ENCODE measurements at regions not wholly inside any gene's neighbourhood (a gene's known extent, or its start where the extent isn't known, plus 50 kb on each side); places are given as distances from the start of the nearest gene placed in this dataset.
A peak's percentile ranks its signal among the peaks of the same experiment; 100 is the strongest.

DNA sequence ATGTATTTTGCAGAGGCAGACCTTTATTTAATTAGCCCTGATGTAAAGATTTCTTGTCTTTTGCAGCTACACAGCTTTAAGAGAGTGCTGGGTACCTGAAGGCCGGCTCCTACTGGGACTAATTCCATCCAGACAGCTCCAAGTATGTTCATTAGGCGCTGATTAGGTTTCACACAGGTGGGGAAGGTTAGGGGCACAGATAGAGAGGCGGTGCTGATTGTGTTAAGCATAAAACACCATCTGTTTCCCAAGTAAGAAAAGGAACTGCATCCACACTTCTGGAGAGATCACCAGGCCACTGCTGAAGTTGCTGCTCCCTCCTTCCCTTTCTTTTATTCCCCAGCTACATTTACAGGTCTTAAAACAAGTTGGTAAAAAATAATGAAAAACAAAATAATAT lies 349.5 kb downstream of the ZIC3 start:
- Histone ChIP-seq H4K8ac (ENCODE audit: low read depth, low read length) (no peak overlapping the region), H3K4me2 (ENCODE audit: insufficient read depth, low read length, poor library complexity, severe bottlenecking) (no peak overlapping the region), H4K91ac (ENCODE audit: low read depth, low read length, poor library complexity) (no peak overlapping the region), H2BK120ac (ENCODE audit: low read depth, low read length) (no peak overlapping the region), H2BK12ac (ENCODE audit: low read length) (no peak overlapping the region), H2BK15ac (ENCODE audit: low read length) (no peak overlapping the region), H3K18ac (ENCODE audit: low read length) (no peak overlapping the region), H3K14ac (ENCODE audit: low read length) (no peak overlapping the region), H2AK5ac (ENCODE audit: low read depth, low read length) (no peak overlapping the region), H2BK5ac (ENCODE audit: low read length) (no peak overlapping the region), H3K36me3 (replicated peaks in 1 of 2; ENCODE audit: control insufficient read depth in 2 of 2, insufficient read depth in 2 of 2, low read length in 2 of 2) (no peaks in the 10 kb centered on the region), H3K9me3 (replicated peaks in 1 of 2; ENCODE audit: control insufficient read depth in 2 of 2, insufficient read depth in 1 of 2, low read depth in 1 of 2, low read length in 2 of 2) (peaks cover 0 to under 1% of the 10 kb centered on the region in 2 donors), H3K4ac (ENCODE audit: low read length) (no peak overlapping the region), H3K79me1 (ENCODE audit: low read depth, low read length) (no peaks in the 10 kb centered on the region), H3K4me1 (ENCODE audit: control insufficient read depth in 2 of 2, insufficient read depth in 1 of 2, low read depth in 1 of 2, low read length in 2 of 2) (peaks cover 0 to 4% of the 10 kb centered on the region in 2 donors), H2AFZ (ENCODE audit: low read length) (no peak overlapping the region), H3K27ac (replicated peaks; ENCODE audit: low read length) (no peak overlapping the region), H3K27me3 (ENCODE audit: control insufficient read depth in 3 of 3, insufficient read depth in 3 of 3, low read depth in 1 of 3, low read length in 3 of 3) (no peaks in the 10 kb centered on the region), H3K4me3 (ENCODE audit: low read length in 2 of 2) (no peak overlapping the region), H3K9ac (ENCODE audit: low read depth, low read length, poor library complexity) (no peak overlapping the region), H3K23ac (ENCODE audit: low read depth, low read length, poor library complexity) (no peak overlapping the region)
- WGBS, 2 donors (ENCODE audit: extremely low coverage in 2 of 2, insufficient read length in 2 of 2, insufficient replicate concordance in 1 of 2), result no CpG with 5 or more reads among the region's 3 CpGs
- DNase-seq (ENCODE audit: low spot score), result no peak

DNA sequence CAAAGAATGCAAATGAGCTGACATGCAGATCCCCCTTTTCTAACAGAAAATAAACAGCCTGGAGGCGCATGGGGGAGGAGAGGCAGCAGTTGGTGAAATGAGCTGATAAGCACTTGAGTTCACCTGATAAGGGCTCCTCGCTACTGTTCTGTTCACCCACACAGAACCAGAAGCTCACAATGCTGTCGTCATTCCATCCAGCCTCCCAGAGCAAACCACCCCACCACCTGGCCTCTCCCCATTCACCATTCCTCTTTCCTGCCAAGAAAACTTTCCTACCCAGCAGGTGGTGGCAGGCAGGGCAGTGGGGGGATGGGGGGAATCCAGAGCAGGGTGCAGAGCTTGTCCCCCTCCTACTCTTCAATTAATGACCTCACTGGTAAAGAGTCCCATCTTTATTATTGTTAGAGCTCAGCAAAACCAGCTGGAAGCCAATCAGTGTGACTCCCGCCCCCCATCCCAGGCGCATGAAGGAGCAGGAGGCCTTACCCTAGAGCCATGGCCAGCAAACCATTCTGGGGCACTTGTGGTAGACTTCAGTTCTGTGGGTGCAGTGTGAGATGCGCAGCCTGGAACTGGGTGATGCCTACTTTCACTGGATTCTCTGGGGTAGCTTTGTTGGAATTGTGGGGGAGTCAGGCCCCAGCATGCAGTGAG lies 350.3 kb downstream of the ZIC3 start:
- Histone ChIP-seq H2BK5ac (ENCODE audit: low read length) (no peak overlapping the region), H3K36me3 (replicated peaks in 1 of 2; ENCODE audit: control insufficient read depth in 2 of 2, insufficient read depth in 2 of 2, low read length in 2 of 2) (no peaks in the 10 kb centered on the region), H3K14ac (ENCODE audit: low read length) (no peak overlapping the region), H3K27ac (replicated peaks; ENCODE audit: low read length) (no peak overlapping the region), H4K8ac (ENCODE audit: low read depth, low read length) (no peak overlapping the region), H3K4me1 (ENCODE audit: control insufficient read depth in 2 of 2, insufficient read depth in 1 of 2, low read depth in 1 of 2, low read length in 2 of 2) (peaks cover 0 to 4% of the 10 kb centered on the region in 2 donors), H3K4me2 (ENCODE audit: insufficient read depth, low read length, poor library complexity, severe bottlenecking) (no peak overlapping the region), H3K9me3 (replicated peaks in 1 of 2; ENCODE audit: control insufficient read depth in 2 of 2, insufficient read depth in 1 of 2, low read depth in 1 of 2, low read length in 2 of 2) (no peaks in the 10 kb centered on the region), H4K91ac (ENCODE audit: low read depth, low read length, poor library complexity) (no peak overlapping the region), H3K9ac (ENCODE audit: low read depth, low read length, poor library complexity) (no peak overlapping the region), H3K4me3 (ENCODE audit: low read length in 2 of 2) (no peak overlapping the region), H3K23ac (ENCODE audit: low read depth, low read length, poor library complexity) (no peak overlapping the region), H2BK15ac (ENCODE audit: low read length) (no peak overlapping the region), H2BK12ac (ENCODE audit: low read length) (no peak overlapping the region), H2BK120ac (ENCODE audit: low read depth, low read length) (no peak overlapping the region), H3K27me3 (ENCODE audit: control insufficient read depth in 3 of 3, insufficient read depth in 3 of 3, low read depth in 1 of 3, low read length in 3 of 3) (no peaks in the 10 kb centered on the region), H2AFZ (ENCODE audit: low read length) (no peak overlapping the region), H3K18ac (ENCODE audit: low read length) (no peak overlapping the region), H2AK5ac (ENCODE audit: low read depth, low read length) (no peak overlapping the region), H3K79me1 (ENCODE audit: low read depth, low read length) (no peaks in the 10 kb centered on the region), H3K4ac (ENCODE audit: low read length) (no peak overlapping the region)
- WGBS, 2 donors (ENCODE audit: extremely low coverage in 2 of 2, insufficient read length in 2 of 2, insufficient replicate concordance in 1 of 2), result no CpG with 5 or more reads among the region's 6 CpGs
- DNase-seq (ENCODE audit: low spot score), result no peak

DNA sequence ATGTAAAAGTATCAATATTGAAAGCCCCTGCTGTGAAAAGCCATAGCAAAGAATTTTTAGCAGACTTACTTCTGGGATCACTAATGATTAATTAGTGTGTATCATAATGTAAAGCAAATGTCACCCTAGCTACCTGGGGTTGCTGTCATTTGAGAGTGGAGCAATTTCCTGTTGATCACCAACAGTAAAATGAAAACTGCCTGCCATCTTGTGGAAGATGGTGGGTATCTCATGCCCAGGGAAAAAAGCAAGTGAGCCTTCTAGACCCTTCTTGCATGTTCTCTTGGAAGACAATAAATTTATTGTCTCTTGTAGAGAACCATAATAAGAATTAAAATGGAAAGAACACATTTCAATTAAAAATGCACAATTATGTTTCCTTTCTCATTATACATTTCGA lies 360.2 kb downstream of the ZIC3 start:
- Histone ChIP-seq H3K4me2 (ENCODE audit: insufficient read depth, low read length, poor library complexity, severe bottlenecking) (no peak overlapping the region), H3K23ac (ENCODE audit: low read depth, low read length, poor library complexity) (no peak overlapping the region), H3K4ac (ENCODE audit: low read length) (no peak overlapping the region), H3K9ac (ENCODE audit: low read depth, low read length, poor library complexity) (no peak overlapping the region), H2BK15ac (ENCODE audit: low read length) (no peak overlapping the region), H2BK5ac (ENCODE audit: low read length) (no peak overlapping the region), H3K4me1 (ENCODE audit: control insufficient read depth in 2 of 2, insufficient read depth in 1 of 2, low read depth in 1 of 2, low read length in 2 of 2) (peaks cover 0 to 4% of the 10 kb centered on the region in 2 donors), H3K18ac (ENCODE audit: low read length) (no peak overlapping the region), H3K36me3 (replicated peaks in 1 of 2; ENCODE audit: control insufficient read depth in 2 of 2, insufficient read depth in 2 of 2, low read length in 2 of 2) (no peaks in the 10 kb centered on the region), H4K91ac (ENCODE audit: low read depth, low read length, poor library complexity) (no peak overlapping the region), H3K9me3 (replicated peaks in 1 of 2; ENCODE audit: control insufficient read depth in 2 of 2, insufficient read depth in 1 of 2, low read depth in 1 of 2, low read length in 2 of 2) (no peaks in the 10 kb centered on the region), H2AFZ (ENCODE audit: low read length) (no peak overlapping the region), H3K27me3 (ENCODE audit: control insufficient read depth in 3 of 3, insufficient read depth in 3 of 3, low read depth in 1 of 3, low read length in 3 of 3) (no peaks in the 10 kb centered on the region), H2AK5ac (ENCODE audit: low read depth, low read length) (no peak overlapping the region), H3K4me3 (ENCODE audit: low read length in 2 of 2) (no peak overlapping the region), H2BK12ac (ENCODE audit: low read length) (no peak overlapping the region), H4K8ac (ENCODE audit: low read depth, low read length) (no peak overlapping the region), H3K14ac (ENCODE audit: low read length) (no peak overlapping the region), H3K27ac (replicated peaks; ENCODE audit: low read length) (no peak overlapping the region), H3K79me1 (ENCODE audit: low read depth, low read length) (no peaks in the 10 kb centered on the region), H2BK120ac (ENCODE audit: low read depth, low read length) (no peak overlapping the region)
- WGBS, 2 donors (ENCODE audit: extremely low coverage in 2 of 2, insufficient read length in 2 of 2, insufficient replicate concordance in 1 of 2), result no CpG with 5 or more reads among the region's 1 CpG
- DNase-seq (ENCODE audit: low spot score), result peak; percentile 27

DNA sequence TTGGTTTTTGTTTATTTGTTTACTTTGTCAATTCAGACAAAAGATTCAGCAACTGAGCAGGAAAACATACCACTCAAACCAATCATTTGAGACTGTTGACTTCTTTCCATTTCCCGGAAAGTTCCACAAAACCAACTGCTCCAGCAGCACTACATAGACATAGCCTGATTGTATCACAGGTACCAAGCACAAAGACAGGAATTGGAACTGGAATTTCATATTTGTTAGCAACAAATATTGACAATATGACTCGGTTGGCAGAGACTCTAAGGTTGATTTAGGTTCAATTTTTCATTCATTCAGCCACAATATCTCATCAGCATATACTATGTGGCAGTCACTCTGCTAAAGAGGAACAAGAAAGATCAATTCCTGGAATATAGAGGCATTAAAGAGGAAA lies 364.0 kb downstream of the ZIC3 start:
- no peak overlapping the region for H2BK12ac ChIP-seq (ENCODE audit: low read length)
- no peak overlapping the region for H3K4me2 ChIP-seq (ENCODE audit: insufficient read depth, low read length, poor library complexity, severe bottlenecking)
- peaks cover 0 to 2% of the 10 kb centered on the region in 2 donors for H3K9me3 ChIP-seq (replicated peaks in 1 of 2; ENCODE audit: control insufficient read depth in 2 of 2, insufficient read depth in 1 of 2, low read depth in 1 of 2, low read length in 2 of 2)
- no peaks in the 10 kb centered on the region for H3K27me3 ChIP-seq (ENCODE audit: control insufficient read depth in 3 of 3, insufficient read depth in 3 of 3, low read depth in 1 of 3, low read length in 3 of 3)
- H4K91ac ChIP-seq (ENCODE audit: low read depth, low read length, poor library complexity), result no peak overlapping the region
- no peak overlapping the region for H3K23ac ChIP-seq (ENCODE audit: low read depth, low read length, poor library complexity)
- H3K79me1 ChIP-seq (ENCODE audit: low read depth, low read length), result no peaks in the 10 kb centered on the region
- no peak overlapping the region for H3K18ac ChIP-seq (ENCODE audit: low read length)
- no CpG with 5 or more reads among the region's 2 CpGs for WGBS, 2 donors (ENCODE audit: extremely low coverage in 2 of 2, insufficient read length in 2 of 2, insufficient replicate concordance in 1 of 2)
- no peak overlapping the region for H2BK5ac ChIP-seq (ENCODE audit: low read length)
- H3K14ac ChIP-seq (ENCODE audit: low read length), result no peak overlapping the region
- no peak for DNase-seq (ENCODE audit: low spot score)
- no peak overlapping the region for H4K8ac ChIP-seq (ENCODE audit: low read depth, low read length)
- no peak overlapping the region for H2AFZ ChIP-seq (ENCODE audit: low read length)
- H2BK120ac ChIP-seq (ENCODE audit: low read depth, low read length), result no peak overlapping the region
- H3K27ac ChIP-seq (replicated peaks; ENCODE audit: low read length), result no peak overlapping the region
- H3K9ac ChIP-seq (ENCODE audit: low read depth, low read length, poor library complexity), result no peak overlapping the region
- H2BK15ac ChIP-seq (ENCODE audit: low read length), result no peak overlapping the region
- H3K36me3 ChIP-seq (replicated peaks in 1 of 2; ENCODE audit: control insufficient read depth in 2 of 2, insufficient read depth in 2 of 2, low read length in 2 of 2), result no peaks in the 10 kb centered on the region
- H3K4me3 ChIP-seq (ENCODE audit: low read length in 2 of 2), result no peak overlapping the region
- no peak overlapping the region for H2AK5ac ChIP-seq (ENCODE audit: low read depth, low read length)
- H3K4ac ChIP-seq (ENCODE audit: low read length), result no peak overlapping the region
- peaks cover 0 to 4% of the 10 kb centered on the region in 2 donors for H3K4me1 ChIP-seq (ENCODE audit: control insufficient read depth in 2 of 2, insufficient read depth in 1 of 2, low read depth in 1 of 2, low read length in 2 of 2)

Measured in neuronal stem cell (in vitro differentiated cells).